Parathyroid adenoma (tissue), 2 donors: ENCODE measurements at regions not wholly inside any gene's neighbourhood (a gene's known extent, or its start where the extent isn't known, plus 50 kb on each side); places are given as distances from the start of the nearest gene placed in this dataset.

Source experiments
- H2AFZ ChIP-seq: fragments of 300-600 bp; sonication (generic); one replicate; pipeline ENCODE4 v1.7.0; 2017; ENCODE audit warnings: antibody characterized with exemption, mild to moderate bottlenecking
- H3K27ac ChIP-seq: fragments of 300-600 bp; sonication (generic); one replicate; pipeline ENCODE4 v1.7.0; 2017
- H3K27me3 ChIP-seq: fragments of 300-600 bp; sonication (generic); one replicate; pipeline ENCODE4 v1.7.0; 2017; ENCODE audit warnings: low read length; ENCODE audit not compliant: control insufficient read depth, insufficient read depth
- H3K36me3 ChIP-seq: fragments of 300-600 bp; sonication (generic); one replicate; pipeline ENCODE4 v1.7.0; 2017; ENCODE audit warnings: low read length; ENCODE audit not compliant: control insufficient read depth, insufficient read depth
- H3K4me1 ChIP-seq: fragments of 300-600 bp; sonication (generic); one replicate; pipeline ENCODE4 v1.7.0; 2017; ENCODE audit warnings: control low read depth
- H3K4me2 ChIP-seq: fragments of 300-600 bp; sonication (generic); one replicate; pipeline ENCODE4 v1.7.0; 2017; ENCODE audit warnings: low read length
- H3K4me3 ChIP-seq: fragments of 300-600 bp; sonication (generic); one replicate; pipeline ENCODE4 v1.7.0; 2017; ENCODE audit warnings: low read depth, low read length
- H3K79me2 ChIP-seq: fragments of 300-600 bp; sonication (generic); one replicate; pipeline ENCODE4 v1.7.0; 2017; ENCODE audit warnings: control low read depth
- H3K9ac ChIP-seq: fragments of 300-600 bp; sonication (generic); one replicate; pipeline ENCODE4 v1.7.0; 2017; ENCODE audit warnings: mild to moderate bottlenecking
- H3K9me3 ChIP-seq: fragments of 300-600 bp; sonication (generic); one replicate; pipeline ENCODE4 v1.7.0; 2017; ENCODE audit warnings: low read length; ENCODE audit not compliant: control insufficient read depth
- CTCF ChIP-seq: fragments of 300-600 bp; sonication (generic); IDR thresholded peaks from one replicate; pipeline ENCODE4 v1.7.0; 2017; ENCODE audit warnings: antibody characterized with exemption, mild to moderate bottlenecking
- donor health status: primary hyperparathyroidism.

- H3K9ac ChIP-seq = no peak overlapping the region
- no peaks in the 10 kb centered on the region for H3K36me3 ChIP-seq
- no peaks in the 10 kb centered on the region for H3K79me2 ChIP-seq
- no peak overlapping the region for H3K4me3 ChIP-seq
- no peaks in the 10 kb centered on the region for H3K9me3 ChIP-seq
- H3K4me1 ChIP-seq = no peaks in the 10 kb centered on the region
- no peak for TF ChIP-seq CTCF
- H3K4me2 ChIP-seq = no peak overlapping the region
- H3K27ac ChIP-seq = no peak overlapping the region
- no peak overlapping the region for H2AFZ ChIP-seq
- peaks cover 3% of the 10 kb centered on the region for H3K27me3 ChIP-seq
Observed at GRCh38 chr17:79560527-79560926, 50.3 kb downstream of the RBFOX3 start.

- peaks cover 3% of the 10 kb centered on the region for H3K27me3 ChIP-seq
- TF ChIP-seq CTCF = no peak
Observed at GRCh38 chr17:79559111-79559887, 51.6 kb downstream of the RBFOX3 start.

GRCh38 chr17:79558091-79558900 lies 52.6 kb downstream of the RBFOX3 start:
- Histone ChIP-seq H3K4me3 (no peak overlapping the region), H3K9ac (no peak overlapping the region), H3K4me1 (no peaks in the 10 kb centered on the region), H2AFZ (no peak overlapping the region), H3K27ac (no peak overlapping the region), H3K27me3 (peaks cover 3% of the 10 kb centered on the region), H3K79me2 (no peaks in the 10 kb centered on the region), H3K4me2 (no peak overlapping the region), H3K9me3 (no peaks in the 10 kb centered on the region), H3K36me3 (no peaks in the 10 kb centered on the region)
- TF ChIP-seq CTCF = no peak

More at GRCh38 chr17:79559111-79559887, 51.6 kb downstream of the RBFOX3 start:
- H3K79me2 ChIP-seq = no peaks in the 10 kb centered on the region
- H2AFZ ChIP-seq = no peak overlapping the region
- no peaks in the 10 kb centered on the region for H3K4me1 ChIP-seq
- no peak overlapping the region for H3K4me3 ChIP-seq
- H3K9me3 ChIP-seq = no peaks in the 10 kb centered on the region
- no peak overlapping the region for H3K27ac ChIP-seq
- H3K36me3 ChIP-seq = no peaks in the 10 kb centered on the region
- H3K9ac ChIP-seq = no peak overlapping the region
- no peak overlapping the region for H3K4me2 ChIP-seq

GRCh38 chr17:79557276-79558090 lies 53.4 kb downstream of the RBFOX3 start:
- peaks cover 3% of the 10 kb centered on the region for H3K27me3 ChIP-seq
- no peak overlapping the region for H3K27ac ChIP-seq
- no peak overlapping the region for H3K9ac ChIP-seq

More at GRCh38 chr17:79557276-79558090, 53.4 kb downstream of the RBFOX3 start:
- Histone ChIP-seq H2AFZ (no peak overlapping the region), H3K4me1 (no peaks in the 10 kb centered on the region), H3K79me2 (no peaks in the 10 kb centered on the region), H3K36me3 (no peaks in the 10 kb centered on the region), H3K9me3 (no peaks in the 10 kb centered on the region), H3K4me3 (no peak overlapping the region), H3K4me2 (no peak overlapping the region)
- no peak for TF ChIP-seq CTCF
